BLaER1 (cell line): ENCODE measurements at regions not wholly inside any gene's neighbourhood (a gene's known extent, or its start where the extent isn't known, plus 50 kb on each side); places are given as distances from the start of the nearest gene placed in this dataset.
A peak's percentile ranks its signal among the peaks of the same experiment; 100 is the strongest.

Experiments used
- H3K27ac ChIP-seq: shearing (Covaris generic); formaldehyde crosslinking; 2 replicates; pipeline ENCODE4 v1.8.1; 2022
- H3K27me3 ChIP-seq: shearing (Covaris generic); formaldehyde crosslinking; 2 replicates; pipeline ENCODE4 v1.8.1; 2022
- H3K36me3 ChIP-seq: shearing (Covaris generic); formaldehyde crosslinking; 2 replicates; pipeline ENCODE4 v1.8.1; 2022
- H3K4me1 ChIP-seq: shearing (Covaris generic); formaldehyde crosslinking; 2 replicates; pipeline ENCODE4 v1.8.1; 2022
- H3K4me2 ChIP-seq: shearing (Covaris generic); formaldehyde crosslinking; 2 replicates; pipeline ENCODE4 v1.8.1; 2022
- H3K4me3 ChIP-seq: shearing (Covaris generic); formaldehyde crosslinking; 2 replicates; pipeline ENCODE4 v1.8.1; 2022
- H3K9ac ChIP-seq: shearing (Covaris generic); formaldehyde crosslinking; 2 replicates; pipeline ENCODE4 v1.8.1; 2022
- H3K9me3 ChIP-seq: shearing (Covaris generic); formaldehyde crosslinking; 2 replicates; pipeline ENCODE4 v1.8.1; 2022
- H4K20me1 ChIP-seq: shearing (Covaris generic); formaldehyde crosslinking; 2 replicates; pipeline ENCODE4 v1.8.1; 2022
- Cebpa-rat ChIP-seq: shearing (Covaris generic); IDR thresholded peaks from 2 replicates; pipeline ENCODE4 v1.8.1; 2022

- no peaks in the 10 kb centered on the region for H3K36me3 ChIP-seq
- no peak overlapping the region for H3K4me2 ChIP-seq
- H3K9ac ChIP-seq = no peak overlapping the region
- H3K27ac ChIP-seq = no peak overlapping the region
- no peaks in the 10 kb centered on the region for H3K4me1 ChIP-seq
- H3K4me3 ChIP-seq = no peak overlapping the region
- no peaks in the 10 kb centered on the region for H3K27me3 ChIP-seq
- no peaks in the 10 kb centered on the region for H4K20me1 ChIP-seq
- no peaks in the 10 kb centered on the region for H3K9me3 ChIP-seq
- no peak for TF ChIP-seq Cebpa-rat
These were observed 159.7 kb downstream of the SEMA6D start for GRCh38 chr15:47876986-47877385.

DNA sequence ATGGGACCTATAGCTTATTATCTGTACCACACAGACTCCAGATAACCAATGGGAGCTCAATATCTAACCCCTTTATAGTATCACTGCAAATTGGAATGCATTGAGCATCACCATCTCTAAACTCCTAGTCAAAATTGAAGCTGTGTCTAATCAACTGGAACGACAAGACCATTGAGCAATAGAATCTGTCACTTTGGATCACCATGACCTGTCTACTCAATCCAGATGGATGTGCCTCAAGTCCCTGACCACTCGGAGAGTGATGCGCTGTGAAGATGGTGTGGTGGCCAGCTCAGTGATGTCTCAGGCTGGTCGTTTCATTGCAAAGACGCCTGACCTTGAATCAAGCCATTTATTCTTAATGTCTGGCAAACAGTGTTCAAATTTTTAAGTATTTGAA is 160.5 kb downstream of the SEMA6D start:
- no peaks in the 10 kb centered on the region for H4K20me1 ChIP-seq
- no peak for TF ChIP-seq Cebpa-rat

DNA sequence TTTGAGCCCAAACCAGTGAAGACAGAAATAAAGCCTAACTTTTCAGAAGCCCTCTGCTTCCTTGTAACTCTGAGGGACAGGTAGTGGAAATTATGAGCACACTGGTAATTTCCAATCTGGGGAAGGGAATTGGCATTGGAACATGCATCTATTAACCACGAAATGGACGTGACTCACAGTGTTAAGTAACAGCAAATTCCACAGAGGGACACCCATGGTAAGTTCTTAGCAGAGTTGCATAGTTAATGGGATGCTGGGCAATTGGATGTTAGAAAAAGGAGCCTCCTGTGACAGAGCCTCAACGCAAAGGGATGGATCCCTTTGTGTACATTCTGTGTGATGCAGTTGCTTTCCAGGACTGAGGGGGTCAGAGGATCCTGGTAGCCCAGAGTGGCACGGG is 168.6 kb downstream of the SEMA6D start:
- H3K4me1 ChIP-seq = peaks cover 9% of the 10 kb centered on the region; the same call in 1 of the 2 replicates
- H3K4me3 ChIP-seq = no peak overlapping the region
- no peaks in the 10 kb centered on the region for H4K20me1 ChIP-seq
- H3K36me3 ChIP-seq = no peaks in the 10 kb centered on the region
- H3K27me3 ChIP-seq = no peaks in the 10 kb centered on the region
- no peaks in the 10 kb centered on the region for H3K9me3 ChIP-seq
- H3K4me2 ChIP-seq = no peak overlapping the region
- H3K9ac ChIP-seq = no peak overlapping the region
- H3K27ac ChIP-seq = no peak overlapping the region
- TF ChIP-seq Cebpa-rat = no peak

More for the DNA sequence above, 160.5 kb downstream of the SEMA6D start:
- Histone ChIP-seq H3K4me3 (no peak overlapping the region), H3K4me2 (no peak overlapping the region), H3K36me3 (no peaks in the 10 kb centered on the region), H3K27me3 (no peaks in the 10 kb centered on the region), H3K27ac (no peak overlapping the region), H3K9me3 (no peaks in the 10 kb centered on the region), H3K9ac (no peak overlapping the region), H3K4me1 (no peaks in the 10 kb centered on the region)

DNA sequence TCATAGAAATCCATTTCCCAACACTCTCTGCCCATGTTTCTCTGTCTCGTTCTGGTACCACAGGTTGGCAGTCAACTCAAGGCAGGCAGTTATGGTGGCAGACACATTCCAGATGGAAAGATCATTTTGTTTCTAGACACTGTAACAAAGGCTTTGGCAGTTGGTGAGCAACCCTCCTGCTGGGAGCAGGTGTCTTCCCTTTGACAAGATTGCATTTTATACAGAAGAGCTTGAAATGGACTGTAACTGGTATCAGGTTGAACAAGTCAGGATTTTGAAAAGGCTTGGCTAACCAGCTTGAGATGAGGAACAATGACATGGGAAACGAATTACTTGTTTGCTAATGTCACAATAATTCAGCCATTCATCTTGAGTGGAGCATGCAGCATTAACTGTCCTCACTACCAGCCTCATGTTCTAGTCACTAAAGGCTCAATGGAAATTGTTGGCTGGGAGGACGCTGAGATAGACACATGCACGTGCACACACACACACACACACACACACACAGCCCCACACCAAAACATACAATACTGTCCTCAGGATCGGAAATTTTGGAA is 170.0 kb downstream of the SEMA6D start:
- no peak overlapping the region for H3K4me2 ChIP-seq
- H3K36me3 ChIP-seq = no peaks in the 10 kb centered on the region
- H3K9me3 ChIP-seq = no peaks in the 10 kb centered on the region
- TF ChIP-seq Cebpa-rat = no peak
- no peak overlapping the region for H3K27ac ChIP-seq
- H3K4me1 ChIP-seq = peaks cover 9% of the 10 kb centered on the region; the same call in 1 of the 2 replicates
- no peak overlapping the region for H3K9ac ChIP-seq
- no peaks in the 10 kb centered on the region for H4K20me1 ChIP-seq
- no peak overlapping the region for H3K4me3 ChIP-seq
- H3K27me3 ChIP-seq = no peaks in the 10 kb centered on the region

- Histone ChIP-seq H3K36me3 (no peaks in the 10 kb centered on the region), H3K27ac (no peak overlapping the region), H3K27me3 (no peaks in the 10 kb centered on the region), H3K4me1 (peaks cover 9% of the 10 kb centered on the region; the same call in 1 of the 2 replicates), H3K4me2 (peak overlapping the region; percentile 36), H3K9ac (no peak overlapping the region), H4K20me1 (no peaks in the 10 kb centered on the region), H3K9me3 (no peaks in the 10 kb centered on the region), H3K4me3 (no peak overlapping the region)
- no peak for TF ChIP-seq Cebpa-rat
These were observed 171.2 kb downstream of the SEMA6D start for GRCh38 chr15:47888385-47889100.

- Histone ChIP-seq H3K4me3 (no peak overlapping the region), H3K4me2 (no peak overlapping the region), H4K20me1 (no peaks in the 10 kb centered on the region), H3K9ac (no peak overlapping the region), H3K9me3 (no peaks in the 10 kb centered on the region), H3K27ac (no peak overlapping the region), H3K36me3 (no peaks in the 10 kb centered on the region), H3K27me3 (no peaks in the 10 kb centered on the region), H3K4me1 (peaks cover 9% of the 10 kb centered on the region; the same call in 1 of the 2 replicates)
- TF ChIP-seq Cebpa-rat = no peak
These were observed 173.3 kb downstream of the SEMA6D start for GRCh38 chr15:47890397-47891150.

DNA sequence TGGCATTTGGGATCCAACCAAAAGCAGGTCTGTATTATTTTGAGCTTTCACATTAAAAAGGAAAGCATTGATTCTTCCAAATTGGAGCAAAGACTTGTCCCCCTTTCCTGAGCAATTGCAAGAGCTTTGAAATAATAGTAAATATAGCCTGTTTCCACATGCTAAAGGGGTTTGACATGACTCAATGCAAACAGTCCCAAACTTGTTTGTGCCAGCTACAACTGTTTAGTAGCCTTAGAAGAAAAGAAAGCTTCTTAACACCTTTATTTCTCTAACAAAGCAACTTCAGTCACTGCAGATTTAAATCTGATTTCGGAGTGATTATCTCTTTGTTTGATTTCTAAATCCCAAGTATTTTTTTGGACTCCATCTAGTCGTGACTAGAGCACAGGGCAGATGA is 180.2 kb downstream of the SEMA6D start:
- H3K4me1 ChIP-seq = no peaks in the 10 kb centered on the region
- H3K4me2 ChIP-seq = no peak overlapping the region
- H3K9me3 ChIP-seq = peaks cover 10% of the 10 kb centered on the region
- no peaks in the 10 kb centered on the region for H4K20me1 ChIP-seq
- no peak overlapping the region for H3K4me3 ChIP-seq
- no peak overlapping the region for H3K27ac ChIP-seq
- no peaks in the 10 kb centered on the region for H3K27me3 ChIP-seq
- TF ChIP-seq Cebpa-rat = no peak
- no peaks in the 10 kb centered on the region for H3K36me3 ChIP-seq
- H3K9ac ChIP-seq = no peak overlapping the region

DNA sequence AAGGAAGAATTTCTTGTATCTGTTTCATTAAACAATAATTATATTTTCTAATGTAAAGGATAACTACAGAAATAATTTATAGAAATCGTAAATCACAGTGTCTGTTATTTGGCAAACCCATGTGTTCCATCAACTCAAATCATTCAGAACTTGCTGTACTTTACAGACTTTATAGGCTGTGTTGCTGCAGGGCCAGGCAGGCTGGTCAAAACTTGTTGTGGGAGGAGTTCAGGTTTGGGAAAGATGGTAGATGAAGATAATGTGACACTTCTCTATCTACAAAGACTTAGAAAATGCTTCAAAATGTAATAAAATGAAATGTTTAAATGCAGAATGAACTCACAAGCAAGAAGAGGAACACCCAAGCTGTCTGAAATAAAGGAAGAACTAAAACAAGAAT is 183.4 kb downstream of the SEMA6D start:
- TF ChIP-seq Cebpa-rat = no peak
- Histone ChIP-seq H3K4me3 (no peak overlapping the region), H3K4me2 (no peak overlapping the region), H3K9ac (no peak overlapping the region), H3K27ac (no peak overlapping the region), H3K9me3 (peaks cover 38% of the 10 kb centered on the region), H4K20me1 (no peaks in the 10 kb centered on the region), H3K36me3 (no peaks in the 10 kb centered on the region), H3K4me1 (no peaks in the 10 kb centered on the region), H3K27me3 (no peaks in the 10 kb centered on the region)

DNA sequence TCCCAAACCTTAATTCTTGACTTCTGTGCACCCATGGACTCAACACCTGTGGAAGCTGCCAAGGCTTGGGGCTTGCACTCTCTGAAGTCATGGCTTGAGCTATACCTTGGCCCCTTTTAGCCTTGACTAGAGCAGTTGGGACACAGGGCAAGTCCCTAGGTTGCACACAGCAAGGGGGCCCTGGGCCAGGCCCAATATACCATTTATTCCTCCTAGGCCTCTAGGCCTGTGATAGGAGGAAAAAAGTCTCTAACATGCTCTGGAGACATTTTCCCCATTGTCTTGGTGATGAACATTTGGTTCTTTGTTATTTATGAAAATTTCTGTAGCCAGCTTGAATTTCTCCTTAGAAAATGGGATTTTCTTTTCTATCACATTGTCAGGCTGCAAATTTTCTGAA is 186.1 kb downstream of the SEMA6D start:
- Histone ChIP-seq H3K9ac (no peak overlapping the region), H3K36me3 (no peaks in the 10 kb centered on the region), H3K4me2 (no peak overlapping the region), H3K4me3 (no peak overlapping the region; the same call in 1 of the 2 replicates), H3K4me1 (no peaks in the 10 kb centered on the region), H4K20me1 (no peaks in the 10 kb centered on the region), H3K27ac (no peak overlapping the region), H3K9me3 (peaks cover 38% of the 10 kb centered on the region), H3K27me3 (no peaks in the 10 kb centered on the region)
- TF ChIP-seq Cebpa-rat = no peak

DNA sequence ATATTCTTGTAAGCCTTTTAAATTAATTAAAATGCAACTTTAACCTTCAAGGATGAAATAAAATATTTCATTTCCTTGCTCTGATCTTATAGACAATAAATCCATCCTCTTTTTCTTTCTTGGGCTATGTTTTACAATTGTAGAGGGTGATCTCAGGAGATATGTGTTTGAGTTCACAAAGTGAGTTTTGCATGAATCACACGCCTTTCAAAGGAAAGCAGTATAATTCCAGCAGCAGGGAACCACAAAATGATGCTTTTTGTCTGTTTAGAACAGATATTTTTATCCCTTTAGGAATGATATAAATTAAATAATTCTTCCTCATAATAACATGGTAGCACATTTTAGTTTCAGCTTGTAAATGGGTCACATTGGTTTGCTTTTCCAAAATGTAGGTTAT is 191.2 kb downstream of the SEMA6D start:
- Histone ChIP-seq H3K4me2 (no peak overlapping the region), H3K9me3 (peaks cover 18% of the 10 kb centered on the region), H3K4me1 (peaks cover 10% of the 10 kb centered on the region), H3K36me3 (no peaks in the 10 kb centered on the region), H4K20me1 (no peaks in the 10 kb centered on the region), H3K27me3 (no peaks in the 10 kb centered on the region), H3K9ac (no peak overlapping the region), H3K4me3 (no peak overlapping the region), H3K27ac (no peak overlapping the region)
- TF ChIP-seq Cebpa-rat = no peak
